SK-MEL-5 (cell line): ENCODE measurements at regions not wholly inside any gene's neighbourhood (a gene's known extent, or its start where the extent isn't known, plus 50 kb on each side); places are given as distances from the start of the nearest gene placed in this dataset.
A peak's percentile ranks its signal among the peaks of the same experiment; 100 is the strongest.
"Not testable (repeated sequence)": the region's sequence is repeated elsewhere in the genome, so short reads cannot be mapped to it uniquely, and the experiment has no call there.

Source experiments
- DNase-seq: peaks from one replicate; pipeline ENCODE4 v3.0.0-alpha.2; 2016; ENCODE audit warnings: low read depth, low spot score
- in situ Hi-C: cut with HindIII; loops from 2 replicates; pipeline ENCODE4 v1.10.0; 2016; ENCODE audit warnings: low sequenced_read_pairs, high pct_unique_total_duplicates, low pct_unique_long_range_greater_than_20kb

DNA sequence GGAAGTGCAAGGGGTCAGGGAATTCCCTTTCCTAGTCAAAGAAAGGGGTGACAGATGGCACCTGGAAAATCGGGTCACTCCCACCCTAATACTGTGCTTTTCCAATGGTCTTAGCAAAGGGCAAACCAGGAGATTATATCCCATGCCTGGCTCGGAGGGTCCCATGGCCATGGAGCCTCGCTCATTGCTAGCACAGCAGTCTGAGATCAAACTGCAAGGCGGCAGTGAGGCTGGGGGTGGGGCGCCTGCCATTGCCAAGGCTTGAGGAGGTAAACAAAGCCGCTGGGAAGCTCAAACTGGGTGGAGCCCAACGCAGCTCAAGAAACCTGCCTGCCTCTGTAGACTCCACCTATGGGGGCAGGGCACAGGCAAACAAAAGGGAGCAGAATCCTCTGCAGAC is 714.4 kb upstream of the MGAT4C start:
- DNase-seq, in situ Hi-C loops: not testable (repeated sequence)

DNA sequence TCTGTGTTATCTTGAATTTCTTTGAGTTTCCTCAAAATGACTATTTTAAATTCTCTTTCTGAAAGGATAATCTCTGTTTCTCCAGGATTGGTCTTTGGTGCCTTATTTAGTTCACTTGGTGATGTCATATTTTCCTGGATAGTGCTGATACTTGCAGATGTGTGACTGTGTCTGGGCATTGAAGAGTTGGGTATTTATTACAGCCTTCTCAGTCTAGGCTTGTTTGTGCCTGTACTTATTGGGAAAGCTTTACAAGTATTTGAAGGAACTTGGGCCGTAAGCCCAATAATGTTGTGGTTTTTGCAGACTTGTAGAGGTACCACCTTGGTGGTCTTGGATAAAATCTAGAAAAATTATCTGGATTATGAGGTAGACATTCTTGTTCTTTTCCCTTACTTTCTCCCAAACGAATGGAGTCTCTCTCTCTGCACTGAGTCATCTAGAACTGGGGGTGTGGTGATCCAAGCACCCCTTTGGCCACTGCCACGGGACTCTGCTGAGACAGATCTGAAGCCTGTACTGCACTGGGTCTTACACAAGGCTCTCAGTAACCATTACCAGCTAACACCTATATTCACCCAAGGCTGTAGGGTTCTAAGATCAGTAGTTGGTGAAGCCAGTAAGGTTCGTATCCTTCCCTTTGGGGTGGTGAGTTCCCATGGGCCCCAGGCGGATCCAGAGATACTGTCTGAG is 703.7 kb upstream of the MGAT4C start:
- in situ Hi-C loops: no loop called here
- DNase-seq: no peak

DNA sequence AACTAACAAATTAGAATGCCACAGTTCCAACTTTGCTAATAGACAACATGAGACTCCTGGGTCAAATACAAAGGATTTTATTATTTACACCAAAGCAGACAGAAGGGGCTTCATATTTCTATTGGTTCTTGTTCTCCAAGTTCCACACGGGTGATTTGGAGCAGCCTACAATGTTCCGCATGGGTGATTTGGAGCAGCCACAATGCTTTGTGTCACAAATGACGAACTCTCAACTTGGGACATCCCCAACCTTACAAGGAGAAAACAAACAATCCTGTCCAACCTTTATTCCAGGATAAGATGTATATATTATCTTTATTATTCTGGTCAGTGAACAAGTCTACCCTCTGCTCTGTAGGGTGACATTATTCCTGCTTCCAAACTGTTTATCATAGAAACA is 694.3 kb upstream of the MGAT4C start:
- no peak for DNase-seq
- in situ Hi-C loops: no loop called here

DNA sequence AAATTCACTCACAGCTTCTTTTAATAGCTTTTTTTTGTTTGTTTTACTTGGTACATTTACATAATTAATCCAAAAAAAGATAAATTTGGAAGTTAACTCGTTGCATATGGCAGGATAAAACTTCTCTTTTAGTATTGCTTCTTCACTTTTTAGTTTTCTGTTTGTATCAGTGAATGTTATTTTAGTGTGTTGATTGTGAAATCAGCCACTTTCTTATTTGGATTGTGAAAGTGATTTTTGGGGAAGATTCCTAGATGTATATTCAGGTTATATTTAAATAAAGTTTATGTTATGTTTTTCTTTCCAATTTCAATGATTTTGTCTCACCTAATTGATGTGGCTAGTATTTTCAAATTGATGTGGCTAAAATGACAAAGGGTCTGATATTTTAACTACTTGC is 693.9 kb upstream of the MGAT4C start:
- in situ Hi-C loops: no loop called here
- no peak for DNase-seq

DNA sequence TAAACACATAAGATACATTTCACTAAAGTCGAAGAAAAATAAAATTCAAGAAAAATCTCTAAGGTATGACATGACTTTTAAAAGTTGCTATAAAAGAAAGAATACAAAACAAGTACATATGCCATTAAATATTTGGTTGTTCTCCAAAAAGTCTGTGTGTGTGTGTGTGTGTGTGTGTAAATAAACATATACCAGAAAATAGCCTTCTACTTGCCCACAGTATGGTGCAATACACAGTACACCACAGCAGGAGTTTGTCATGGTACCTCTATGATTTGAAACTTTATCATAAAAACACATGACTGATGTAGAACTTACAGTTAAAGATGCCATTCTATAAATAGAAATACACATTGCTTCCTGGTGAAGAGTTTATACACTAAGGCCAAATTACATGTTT is 692.7 kb upstream of the MGAT4C start:
- in situ Hi-C loops: no loop called here
- no peak for DNase-seq

DNA sequence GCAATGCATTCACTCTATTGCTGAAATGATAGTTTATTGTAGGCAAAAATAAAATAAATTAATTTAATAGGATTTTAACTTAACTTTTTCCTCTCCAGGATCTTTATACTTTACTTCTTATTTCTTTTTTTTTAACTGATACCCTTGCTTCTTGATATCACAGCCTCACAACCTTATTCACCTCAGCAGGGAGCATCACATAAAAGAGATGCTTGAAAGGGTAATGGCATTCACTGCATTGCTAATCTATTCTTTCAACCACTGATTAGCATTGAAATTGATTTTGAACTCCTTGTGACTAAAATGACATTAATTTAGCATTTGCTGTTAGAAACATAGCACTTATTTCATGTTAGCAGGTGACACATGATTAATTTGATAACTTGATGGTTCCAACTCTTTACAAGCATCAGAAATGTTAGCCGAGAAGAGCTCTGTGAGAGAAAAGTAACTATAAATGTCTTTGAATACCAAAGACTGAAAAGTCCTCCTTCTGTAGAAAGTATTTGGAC is 689.5 kb upstream of the MGAT4C start:
- no peak for DNase-seq
- in situ Hi-C loops: no loop called here

DNA sequence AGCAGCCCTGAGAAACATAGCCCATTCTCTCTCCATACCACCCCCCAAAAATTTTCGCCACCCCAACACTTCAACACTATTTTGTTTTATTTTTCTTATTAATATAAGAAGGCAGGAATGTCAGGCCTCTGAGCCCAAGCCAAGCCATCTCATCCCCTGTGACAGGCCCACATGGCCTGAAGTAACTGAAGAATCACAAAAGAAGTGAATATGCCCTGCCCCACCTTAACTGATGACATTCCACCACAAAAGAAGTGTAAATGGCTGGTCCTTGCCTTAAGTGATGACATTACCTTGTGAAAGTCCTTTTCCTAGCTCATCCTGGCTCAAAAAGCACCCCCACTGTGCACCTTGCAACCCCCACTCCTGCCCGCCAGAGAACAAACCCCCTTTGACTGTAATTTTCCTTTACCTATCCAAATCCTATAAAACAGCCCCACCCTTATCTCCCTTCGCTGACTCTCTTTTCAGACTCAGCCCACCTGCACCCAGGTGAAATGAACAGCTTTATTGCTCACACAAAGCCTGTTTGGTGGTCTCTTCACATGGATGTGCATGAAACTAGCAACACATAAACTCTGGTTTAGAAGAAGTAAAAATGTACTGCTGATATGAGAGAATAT is 688.1 kb upstream of the MGAT4C start:
- DNase-seq, in situ Hi-C loops: not testable (repeated sequence)

DNA sequence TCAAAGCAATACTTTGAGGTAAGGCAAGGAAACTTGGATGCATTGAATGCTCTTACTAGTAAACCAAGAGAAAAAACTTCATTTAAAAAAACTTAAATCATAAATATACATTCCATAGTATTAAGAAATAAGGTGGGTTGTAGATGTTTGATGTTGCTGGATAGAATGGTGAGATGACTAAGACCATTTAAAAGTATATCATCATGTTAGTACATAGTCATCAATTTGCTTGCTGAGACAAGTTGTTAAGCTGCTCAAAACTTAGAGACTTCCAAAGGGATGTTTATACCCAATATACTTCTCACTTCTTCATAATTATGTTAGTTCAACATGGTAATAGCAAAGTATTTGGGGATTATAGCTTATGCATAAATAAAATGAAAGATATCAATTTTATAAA is 675.5 kb upstream of the MGAT4C start:
- DNase-seq: no peak
- in situ Hi-C loops: no loop called here

DNA sequence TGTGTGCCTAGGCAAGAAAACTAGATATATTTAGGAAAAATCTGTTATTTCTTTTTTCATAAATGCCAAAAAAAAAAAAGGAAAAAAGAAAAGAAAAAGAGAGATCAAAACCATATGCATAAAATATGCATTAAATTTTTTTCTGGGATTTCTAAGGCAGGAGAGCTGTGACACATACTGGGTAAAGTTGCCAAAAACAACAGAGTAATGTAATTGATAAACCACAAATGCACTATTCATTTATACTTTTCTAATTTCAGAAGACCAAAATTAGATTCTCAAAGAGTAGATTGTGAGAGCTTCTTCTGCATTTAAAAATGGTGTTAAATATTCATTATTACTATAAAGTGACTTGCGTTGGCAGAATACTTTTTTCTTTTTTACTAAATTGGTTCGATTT is 673.8 kb upstream of the MGAT4C start:
- in situ Hi-C loops: no loop called here
- DNase-seq: no peak

DNA sequence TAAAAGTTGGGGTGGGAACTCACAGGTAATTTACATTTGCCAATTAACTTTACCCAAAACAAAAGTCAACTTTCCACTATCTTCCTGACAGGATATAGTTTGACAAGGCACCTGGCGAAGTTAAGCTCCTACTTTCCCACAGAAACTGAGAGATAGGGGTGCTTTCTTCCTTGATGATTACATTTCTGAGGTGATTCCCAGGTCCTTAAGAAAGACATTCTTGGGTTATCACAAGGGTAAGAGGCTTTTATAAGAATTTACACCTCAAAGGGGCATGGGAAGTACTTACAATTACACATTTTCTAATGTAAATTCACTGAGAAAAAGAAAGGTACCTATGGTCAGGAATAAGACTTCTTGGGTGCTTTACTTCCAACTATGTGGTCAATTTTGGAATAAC is 660.9 kb upstream of the MGAT4C start:
- no peak for DNase-seq
- in situ Hi-C loops: no loop called here

DNA sequence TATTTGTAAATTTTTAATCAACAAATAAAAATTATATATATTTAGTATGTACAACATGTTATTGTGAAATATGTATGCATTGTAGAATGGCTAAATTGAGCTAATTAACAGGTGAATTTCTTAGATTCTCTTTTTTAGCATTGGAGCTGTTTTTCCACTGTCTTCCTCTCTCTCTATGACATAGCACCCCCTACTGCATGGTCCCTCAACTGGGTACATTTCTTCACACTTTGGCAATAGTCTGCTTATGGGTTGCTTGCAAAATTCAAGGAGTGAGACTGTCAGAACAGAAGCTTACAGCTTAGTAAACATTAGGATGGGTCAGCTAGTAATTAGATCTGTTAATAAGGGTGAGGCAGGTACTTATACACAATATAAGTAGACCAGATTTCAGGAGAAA is 658.5 kb upstream of the MGAT4C start:
- in situ Hi-C loops: no loop called here
- peak; percentile 57 for DNase-seq

DNA sequence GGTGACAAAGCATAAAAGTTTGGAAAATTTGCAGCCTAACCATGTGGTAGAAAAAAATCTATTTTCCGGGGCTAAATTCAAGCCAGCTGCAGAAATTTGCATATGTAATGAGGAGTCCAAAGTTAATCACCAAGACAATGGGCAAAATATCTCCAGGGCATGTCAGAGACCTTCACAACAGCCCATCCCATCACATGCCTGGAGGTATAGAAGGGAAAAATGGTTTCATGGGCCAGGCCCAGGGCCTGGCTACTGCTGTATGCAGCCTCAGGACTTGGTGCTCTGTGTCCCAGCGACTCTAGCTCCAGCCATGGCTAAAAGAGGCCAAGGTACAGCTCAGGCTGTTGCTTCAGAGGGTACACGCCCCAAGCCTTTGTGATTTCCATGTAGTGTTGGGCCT is 655.8 kb upstream of the MGAT4C start:
- DNase-seq: no peak
- in situ Hi-C loops: no loop called here

DNA sequence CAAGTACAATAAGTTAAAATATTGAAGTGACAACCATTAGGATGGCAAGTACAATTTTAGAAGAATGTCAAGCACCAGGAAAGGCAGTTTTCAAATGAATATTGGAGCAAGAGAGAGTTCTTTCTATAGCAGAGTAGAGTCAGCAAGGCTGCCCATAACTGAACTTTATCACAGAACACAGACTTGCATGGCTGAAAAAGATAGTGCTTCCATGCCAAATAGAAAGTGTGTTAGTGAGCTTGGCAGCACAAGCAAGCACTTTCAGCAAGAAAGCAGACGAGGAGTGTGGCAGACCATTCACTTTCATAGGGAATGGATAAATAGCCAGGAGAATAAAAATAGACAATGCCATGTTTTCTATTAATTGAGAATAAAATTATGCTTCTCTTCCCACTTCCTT is 647.0 kb upstream of the MGAT4C start:
- in situ Hi-C loops: no loop called here
- no peak for DNase-seq

DNA sequence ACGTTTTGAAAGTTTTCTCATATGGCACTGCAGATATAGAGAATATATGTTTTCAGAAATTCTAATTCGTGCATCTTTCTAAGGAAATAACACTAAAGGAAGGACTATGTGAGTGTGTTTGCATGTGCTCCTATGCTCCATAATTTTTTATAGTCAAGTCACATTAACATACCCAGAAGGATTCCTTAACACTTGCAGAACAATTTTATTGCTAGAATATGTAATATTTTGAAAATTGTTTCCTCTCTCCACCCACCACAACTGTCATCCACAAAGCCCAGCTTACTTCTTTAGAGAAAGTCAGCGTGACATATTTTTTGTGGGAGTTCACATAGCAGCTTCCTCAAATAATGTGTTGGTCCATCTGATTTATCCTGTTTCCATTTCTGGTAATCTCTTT is 604.6 kb upstream of the MGAT4C start:
- in situ Hi-C loops: no loop called here
- DNase-seq: no peak

DNA sequence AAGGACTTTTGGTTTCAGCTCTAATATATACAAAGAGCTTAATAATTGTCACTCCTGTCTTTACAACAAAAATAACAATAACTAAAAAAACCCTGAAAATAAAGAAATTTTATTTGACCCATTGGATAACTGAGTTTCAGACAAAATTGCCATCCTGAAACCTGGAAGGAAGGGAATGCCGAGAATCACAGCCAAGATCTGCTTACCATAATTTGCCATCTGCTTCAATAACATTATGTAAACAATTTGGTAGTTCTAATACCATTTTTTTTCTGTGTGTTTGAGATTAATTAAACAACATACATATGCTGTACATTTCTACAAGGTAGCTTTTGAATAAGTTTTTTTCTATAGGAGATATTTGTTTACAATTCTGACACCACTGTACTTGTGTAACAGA is 596.3 kb upstream of the MGAT4C start:
- no peak for DNase-seq
- in situ Hi-C loops: no loop called here

DNA sequence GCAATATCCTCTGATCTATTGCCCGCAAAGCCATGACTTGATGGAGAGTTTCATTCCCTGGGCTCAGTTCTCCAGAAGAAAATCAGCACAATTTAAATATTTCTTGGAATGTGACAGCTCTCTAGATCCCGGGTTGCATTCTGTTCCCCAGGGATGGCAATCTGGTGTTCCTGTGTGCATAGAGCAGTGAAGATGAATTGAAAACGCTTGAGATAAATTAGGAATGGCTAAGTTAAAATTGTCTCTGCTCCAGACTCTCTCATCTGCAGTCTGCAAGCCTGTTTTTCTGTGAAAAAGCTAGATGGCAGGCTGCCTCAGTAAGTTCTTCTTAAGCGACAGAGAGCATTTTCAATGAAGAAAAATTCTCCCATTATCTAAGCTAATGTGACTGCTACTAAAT is 582.5 kb upstream of the MGAT4C start:
- in situ Hi-C loops: no loop called here
- no peak for DNase-seq

DNA sequence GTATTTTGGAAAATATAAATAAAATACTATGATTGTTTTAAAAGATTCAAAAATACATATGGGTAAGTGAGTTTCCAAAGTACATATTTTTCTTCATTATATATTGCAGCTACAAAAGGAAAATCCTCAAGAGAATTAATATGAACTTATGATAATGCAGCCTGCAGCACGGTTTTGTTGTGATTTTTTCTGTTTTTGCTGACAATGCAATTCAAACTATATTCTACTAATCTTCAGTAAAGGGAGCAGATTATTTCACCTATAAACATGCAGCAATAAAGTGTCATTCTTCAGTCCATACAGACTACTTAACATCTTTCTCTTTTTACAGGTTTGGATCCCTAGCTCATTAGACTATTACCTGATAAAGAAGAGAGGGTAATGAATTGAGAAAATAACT is 582.1 kb upstream of the MGAT4C start:
- no peak for DNase-seq
- in situ Hi-C loops: no loop called here

DNA sequence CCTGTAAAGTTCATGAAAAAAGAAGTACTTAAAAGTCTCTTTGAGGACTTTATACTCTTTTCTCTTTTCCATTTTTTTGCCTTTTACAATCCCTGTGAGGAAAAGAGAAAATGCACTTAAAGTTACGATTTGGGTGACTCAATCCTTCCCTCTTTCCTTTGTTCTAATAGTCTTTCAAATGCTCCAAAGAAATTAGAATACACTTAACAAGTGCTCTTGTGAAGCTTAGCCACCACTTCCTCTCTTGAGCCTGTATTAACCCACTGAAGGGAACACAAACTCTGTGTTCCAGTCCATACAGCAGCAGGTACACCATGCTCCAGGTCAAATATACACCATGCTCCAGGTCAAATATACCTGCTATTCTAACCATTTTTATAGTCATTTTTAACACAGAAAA is 581.1 kb upstream of the MGAT4C start:
- in situ Hi-C loops: no loop called here
- no peak for DNase-seq

DNA sequence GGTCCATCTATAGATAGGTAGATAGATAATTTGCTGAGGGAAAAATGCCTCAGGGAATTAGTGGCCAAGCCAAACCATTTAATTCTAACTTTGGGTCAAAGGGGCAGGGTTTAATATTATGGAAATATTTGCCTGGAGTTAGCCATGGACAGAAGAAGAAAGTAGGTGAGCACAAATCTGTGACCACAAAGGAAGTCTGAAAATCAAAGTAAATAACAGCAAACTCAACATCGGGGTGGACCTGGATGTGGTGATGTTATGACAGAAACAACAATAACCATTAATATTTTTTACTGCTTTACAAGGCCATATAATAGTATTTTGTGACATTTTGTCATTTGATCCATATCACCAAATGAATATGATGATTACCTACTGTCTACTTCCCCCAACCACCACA is 578.0 kb upstream of the MGAT4C start:
- in situ Hi-C loops: no loop called here

More for the DNA sequence above, 578.0 kb upstream of the MGAT4C start:
- DNase-seq: no peak
